ENCODE measurements at regions not wholly inside any gene's neighbourhood (a gene's known extent, or its start where the extent isn't known, plus 50 kb on each side); places are given as distances from the start of the nearest gene placed in this dataset.

DNA sequence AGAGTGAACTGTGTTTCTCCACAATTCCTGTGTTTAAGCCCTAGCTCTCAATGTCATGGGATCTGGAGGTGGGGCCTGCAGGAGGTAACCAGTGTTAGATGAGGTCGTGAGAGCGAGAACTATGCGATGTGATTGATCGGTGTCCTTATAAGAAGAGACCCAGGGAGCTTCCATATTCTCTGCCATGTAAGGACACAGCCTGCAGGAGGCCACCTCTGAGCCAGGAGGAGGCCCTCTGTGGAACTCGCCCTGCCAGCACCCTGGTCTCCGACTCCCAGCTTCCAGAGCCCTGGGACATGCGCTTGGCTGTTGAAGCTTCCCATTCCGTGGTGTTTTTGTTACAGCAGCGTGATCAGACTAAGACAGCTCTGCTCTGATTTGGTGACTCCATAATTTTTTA lies 255.4 kb downstream of the IRX2 start:
- no peak for DNase-seq (ENCODE audit: low read depth, low spot score)

DNA sequence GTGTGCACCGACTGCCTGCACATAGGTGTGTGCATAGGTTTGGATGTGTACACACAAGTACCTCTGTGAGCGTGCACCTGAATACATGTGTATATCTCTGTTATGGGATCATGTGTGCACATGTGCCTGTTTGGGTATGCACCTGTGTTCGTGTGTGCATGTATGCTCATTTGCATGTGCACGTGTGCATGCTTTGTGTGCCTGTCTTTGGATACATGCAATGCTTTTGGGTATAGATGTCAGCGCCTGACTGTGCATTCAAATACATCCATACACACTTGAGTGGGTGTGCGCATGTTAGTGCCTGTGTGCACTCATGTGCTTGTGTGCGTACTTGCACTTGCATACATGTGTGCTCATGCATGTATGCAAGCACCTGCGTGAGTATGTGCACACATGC lies 258.1 kb downstream of the IRX2 start:
- DNase-seq (ENCODE audit: low read depth, low spot score), result no peak

GRCh38 chr5:2492476-2492875 lies 259.0 kb downstream of the IRX2 start:
- DNase-seq (ENCODE audit: low read depth, low spot score), result no peak

GRCh38 chr5:2491846-2492245 lies 259.6 kb downstream of the IRX2 start:
- DNase-seq (ENCODE audit: low read depth, low spot score), result no peak

- no peak for DNase-seq (ENCODE audit: low read depth, low spot score)
Measured at GRCh38 chr5:2489306-2489705, 262.2 kb downstream of the IRX2 start.

- no peak for DNase-seq (ENCODE audit: low read depth, low spot score)
Measured at GRCh38 chr5:2488593-2488992, 262.9 kb downstream of the IRX2 start.

DNA sequence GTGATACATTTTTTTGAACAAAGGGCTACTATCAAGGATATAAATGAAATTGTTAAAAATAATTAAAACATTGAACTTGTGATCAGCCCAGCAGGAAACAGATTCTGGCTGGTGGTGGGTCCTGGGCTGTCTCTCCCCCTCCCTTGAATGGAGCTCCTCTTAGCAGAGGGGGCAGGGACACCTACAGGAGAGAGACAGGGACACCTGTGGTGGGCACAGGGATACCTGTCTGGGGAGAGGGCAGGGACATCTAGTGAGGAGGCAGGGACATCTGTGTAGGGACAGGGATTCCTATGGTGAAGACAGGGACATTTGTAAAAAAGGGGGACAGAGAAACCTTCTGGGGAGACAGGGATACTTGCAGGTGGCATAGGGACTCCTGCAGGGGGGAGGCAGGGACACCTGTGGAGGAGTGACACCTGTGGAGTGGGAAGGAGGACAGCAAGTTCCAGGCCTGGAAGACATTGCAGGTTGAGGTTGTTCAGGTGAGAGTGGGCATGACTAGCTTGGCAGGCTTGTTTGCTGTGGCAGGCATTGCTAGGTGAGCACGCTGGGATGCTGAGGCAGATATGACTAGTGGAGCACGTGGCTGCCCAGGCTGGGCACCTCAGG lies 264.2 kb downstream of the IRX2 start:
- DNase-seq (ENCODE audit: low read depth, low spot score), result no peak

DNA sequence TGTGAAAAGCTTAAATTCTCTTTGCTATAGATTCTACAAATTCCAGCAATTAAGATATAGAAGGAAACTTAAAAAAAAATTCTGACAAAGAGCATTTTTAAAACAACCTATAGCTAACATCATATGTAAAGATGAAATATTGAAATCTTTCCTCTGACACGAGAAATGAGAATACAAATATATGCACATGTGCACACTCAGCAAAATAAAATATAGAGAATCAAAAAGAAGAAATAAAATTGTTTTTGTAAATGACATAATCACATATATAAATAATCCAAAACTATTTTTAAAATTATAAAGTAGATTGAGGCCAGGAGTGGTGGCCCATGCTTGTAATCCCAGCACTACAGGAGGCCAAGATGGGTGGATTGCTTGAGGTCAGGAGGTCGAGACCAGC lies 265.1 kb downstream of the IRX2 start:
- no peak for DNase-seq (ENCODE audit: low read depth, low spot score)

- DNase-seq (ENCODE audit: low read depth, low spot score), result no peak
Measured at GRCh38 chr5:2482778-2483177, 268.7 kb downstream of the IRX2 start.

- no peak for DNase-seq (ENCODE audit: low read depth, low spot score)
Measured at GRCh38 chr5:2480871-2481270, 270.6 kb downstream of the IRX2 start.

GRCh38 chr5:2475902-2476301 lies 275.6 kb downstream of the IRX2 start:
- no peak for DNase-seq (ENCODE audit: low read depth, low spot score)

DNA sequence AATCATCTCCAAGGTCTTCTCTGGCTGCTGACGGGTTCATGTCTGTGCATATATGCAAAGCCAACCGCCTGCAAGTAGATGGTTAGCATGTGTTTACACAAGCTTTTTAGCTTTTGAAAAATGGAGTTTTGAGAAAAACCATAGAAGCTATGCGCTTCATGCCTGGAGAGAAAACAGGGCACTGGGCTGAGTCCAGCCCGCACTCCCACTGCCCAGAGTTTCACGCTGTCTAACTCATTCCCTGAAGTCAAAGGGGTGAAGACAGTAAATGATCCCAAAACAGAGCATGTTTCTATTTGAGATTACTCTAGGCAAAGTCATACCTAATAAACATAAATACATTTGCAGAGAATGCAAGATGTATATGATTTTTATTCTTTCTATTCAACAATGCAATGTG lies 278.8 kb downstream of the IRX2 start:
- no peak for DNase-seq (ENCODE audit: low read depth, low spot score)

DNA sequence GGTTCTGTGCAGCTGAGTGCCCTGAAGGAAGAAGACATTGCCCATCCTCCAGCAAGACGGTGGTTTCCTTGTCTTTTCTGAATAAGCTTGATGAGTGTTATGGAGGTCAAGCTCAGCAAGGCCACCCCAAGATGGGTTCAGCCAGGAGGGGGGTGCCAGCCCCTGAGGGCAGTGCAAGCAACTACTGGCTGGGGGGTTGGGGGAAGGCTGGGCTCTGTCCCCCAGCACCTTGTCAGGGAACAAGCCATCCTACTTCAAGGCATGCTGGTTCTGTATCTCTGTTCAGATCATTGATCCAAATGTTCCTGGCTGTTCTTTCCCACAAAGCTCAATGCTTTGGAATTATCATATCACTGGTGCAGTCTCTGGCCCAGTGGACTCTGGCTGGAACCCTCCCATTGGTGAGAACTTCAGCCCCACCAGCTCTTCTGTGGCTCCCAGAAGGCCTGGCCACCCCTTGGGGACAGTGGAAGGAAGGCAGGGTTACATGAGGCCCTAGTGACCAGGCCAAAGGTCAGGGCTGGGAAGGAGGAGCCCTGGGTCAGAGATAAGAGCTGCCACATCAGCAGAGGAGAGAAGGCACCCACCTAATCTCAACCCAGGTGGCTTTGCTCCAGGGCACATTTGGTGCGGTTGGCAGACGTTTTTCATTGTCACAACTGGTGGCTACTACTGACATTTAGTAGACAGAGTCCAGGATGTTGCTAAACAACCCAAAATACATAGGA lies 280.2 kb downstream of the IRX2 start:
- no peak for DNase-seq (ENCODE audit: low read depth, low spot score)

DNA sequence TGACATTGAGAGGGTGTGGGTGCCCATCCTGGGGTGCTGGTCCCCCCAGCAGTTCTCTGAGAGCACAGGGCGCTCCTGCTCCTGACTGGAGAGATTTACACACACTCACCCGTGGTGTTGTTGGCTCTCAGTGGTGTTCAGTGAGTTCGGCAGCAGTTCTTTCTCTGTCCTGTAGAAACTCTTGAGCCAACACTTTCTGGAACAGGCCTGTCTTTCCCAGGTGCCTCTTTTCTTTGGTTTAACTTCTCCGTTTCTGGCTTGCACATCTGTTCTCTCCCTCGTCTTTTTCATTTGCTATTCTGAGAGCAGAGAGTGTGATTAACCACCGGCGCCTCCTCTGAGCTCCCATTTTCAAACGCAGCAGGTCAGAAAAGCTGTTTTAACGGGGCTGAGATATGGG lies 284.5 kb downstream of the IRX2 start:
- no peak for DNase-seq (ENCODE audit: low read depth, low spot score)

DNA sequence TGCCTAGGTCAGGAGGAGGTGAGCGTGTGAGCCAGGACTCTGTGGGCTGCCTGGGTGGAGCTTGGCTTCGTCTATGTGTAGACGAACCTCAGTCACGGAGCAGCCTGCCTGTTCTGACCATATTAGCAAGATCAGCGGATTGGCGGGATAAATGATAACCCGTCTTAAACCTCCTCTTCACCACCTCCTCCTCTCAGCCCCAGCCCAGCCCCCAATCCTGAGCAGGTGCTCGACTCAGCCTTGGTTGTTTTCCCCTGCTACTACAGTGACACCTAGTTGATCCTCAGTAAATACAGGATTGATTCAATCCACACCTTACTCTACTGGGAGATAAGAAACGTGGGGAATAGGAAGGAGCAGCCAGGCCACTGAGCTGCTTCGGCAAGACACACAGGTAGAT lies 286.1 kb downstream of the IRX2 start:
- no peak for DNase-seq (ENCODE audit: low read depth, low spot score)

GRCh38 chr5:2464141-2464540 lies 287.3 kb downstream of the IRX2 start:
- no peak for DNase-seq (ENCODE audit: low read depth, low spot score)

GRCh38 chr5:2461701-2462691 lies 289.5 kb downstream of the IRX2 start:
- DNase-seq (ENCODE audit: low read depth, low spot score), result no peak

DNA sequence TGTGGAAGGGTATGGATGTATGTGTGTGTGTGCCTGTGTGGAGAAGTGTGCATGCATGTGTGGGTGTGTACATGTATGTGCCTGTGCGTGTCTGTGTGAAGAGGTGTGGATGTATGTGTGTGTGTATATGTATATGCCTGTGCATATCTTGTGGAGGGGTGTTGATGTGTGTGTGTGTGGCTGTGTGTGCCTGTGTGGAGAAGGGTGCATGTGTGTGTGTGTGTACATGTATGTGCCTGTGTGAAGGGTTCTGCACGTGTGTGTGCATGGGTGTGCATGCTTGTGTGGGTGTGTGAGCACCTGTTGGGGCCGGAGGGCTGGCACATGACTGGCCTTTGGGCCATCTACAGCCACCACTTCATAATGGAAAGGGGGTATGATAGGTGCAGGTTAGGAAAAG lies 291.4 kb downstream of the IRX2 start:
- no peak for DNase-seq (ENCODE audit: low read depth, low spot score)

DNA sequence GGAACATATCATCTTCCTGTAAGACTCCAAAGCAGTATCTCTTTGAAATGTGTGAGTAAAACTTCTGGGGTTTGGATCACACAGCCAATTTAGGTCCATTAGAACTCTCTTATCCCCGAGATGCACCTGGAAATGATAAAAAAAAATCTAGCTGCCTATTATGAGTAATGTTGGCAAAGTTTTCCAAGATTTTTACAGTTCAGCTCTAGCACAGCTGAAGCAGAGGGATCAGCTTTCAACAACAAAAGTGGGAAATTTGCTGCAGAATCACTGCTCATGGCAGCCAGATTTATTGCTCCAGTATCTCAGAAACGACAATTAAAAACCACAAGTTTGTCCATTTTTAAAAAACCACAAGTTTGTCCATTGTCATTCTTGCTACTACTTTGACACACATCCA lies 292.2 kb downstream of the IRX2 start:
- no peak for DNase-seq (ENCODE audit: low read depth, low spot score)

DNA sequence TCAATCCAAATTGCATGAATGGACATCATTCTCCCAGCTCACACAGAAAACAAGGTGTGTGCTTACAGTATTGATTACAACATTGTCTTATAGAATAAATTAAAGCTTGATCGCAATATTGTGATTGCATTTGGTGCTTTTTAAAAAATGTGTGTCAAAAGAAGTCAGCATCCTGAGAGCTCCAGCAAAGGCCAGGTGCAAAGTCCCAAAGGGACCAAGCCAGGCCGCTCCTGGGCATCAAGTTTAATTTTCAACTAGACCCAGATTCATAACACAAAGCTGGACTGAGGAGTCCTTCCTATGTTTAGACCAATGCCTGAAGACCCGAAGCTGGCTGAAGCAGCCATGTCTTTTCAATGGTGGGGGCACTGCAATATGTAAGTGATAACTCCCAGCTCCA lies 295.6 kb downstream of the IRX2 start:
- no peak for DNase-seq (ENCODE audit: low read depth, low spot score)

DNA sequence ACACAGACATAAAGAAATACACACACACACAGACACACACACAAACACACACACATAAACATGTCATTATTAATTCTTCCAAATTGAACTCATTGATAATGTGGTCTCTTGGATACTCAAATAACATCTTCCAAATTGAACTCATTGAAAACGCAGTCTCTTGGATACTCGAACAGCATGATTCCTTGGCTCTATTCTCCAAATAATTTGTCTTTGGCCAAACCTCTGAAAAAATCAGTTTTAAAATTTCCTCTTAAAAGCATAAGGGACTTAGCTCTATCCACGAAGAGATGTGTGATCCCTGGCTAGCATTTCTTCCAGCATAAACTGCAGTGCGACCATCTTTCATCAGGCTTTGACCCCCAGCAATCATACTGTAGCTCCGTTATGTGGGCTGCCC lies 296.6 kb downstream of the IRX2 start:
- DNase-seq (ENCODE audit: low read depth, low spot score), result no peak

- no peak for DNase-seq (ENCODE audit: low read depth, low spot score)
Measured at GRCh38 chr5:2453781-2454180, 297.7 kb downstream of the IRX2 start.

DNA sequence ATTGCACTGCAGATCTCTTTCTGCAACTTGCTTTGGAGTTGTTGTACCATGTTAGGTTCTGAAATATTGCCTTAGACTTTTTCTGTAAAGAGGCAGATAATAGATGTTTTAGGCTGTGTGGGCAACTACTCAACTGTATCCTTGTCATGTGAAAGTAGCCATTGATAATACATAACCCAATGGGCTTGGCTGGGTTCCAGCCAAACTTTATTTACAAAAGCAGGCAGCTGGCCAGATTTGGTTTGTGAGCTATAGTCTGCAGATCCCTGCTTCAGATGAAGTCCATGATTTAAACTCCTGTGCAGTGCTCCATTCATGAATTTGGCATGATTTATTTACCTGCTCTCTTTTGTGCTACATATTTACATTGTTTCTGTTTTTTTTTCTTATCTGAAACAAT lies 300.4 kb downstream of the IRX2 start:
- no peak for DNase-seq (ENCODE audit: low read depth, low spot score)
